H1 (cell line): ENCODE measurements at regions not wholly inside any gene's neighbourhood (a gene's known extent, or its start where the extent isn't known, plus 50 kb on each side); places are given as distances from the start of the nearest gene placed in this dataset.

ENCODE experiments used
- CTCF ChIP-seq, 3 experiments: IDR thresholded peaks; 1 replicate in 2 of 3; 2 replicates in 1 of 3; pipeline versions ENCODE4 v1.5.1 to v1.6.1; 2011; ENCODE audit warnings: low read length in 3 of 3, mild to moderate bottlenecking in 3 of 3, inconsistent platforms in 2 of 3, low read depth in 1 of 3, moderate library complexity in 1 of 3; ENCODE audit not compliant: insufficient read depth in 1 of 3; ENCODE audit errors: control extremely low read depth in 1 of 3
- EP300 ChIP-seq, 2 experiments: IDR thresholded peaks; 1 replicate in 1 of 2; 2 replicates in 1 of 2; pipeline ENCODE4 v1.6.1; 2011 to 2012; ENCODE audit warnings: low read depth in 2 of 2, low read length in 2 of 2, mild to moderate bottlenecking in 2 of 2, borderline replicate concordance in 1 of 2, inconsistent platforms in 1 of 2, moderate library complexity in 1 of 2
- EZH2 ChIP-seq: fragments of 200-600 bp; sonication (generic); IDR thresholded peaks from 2 replicates; pipeline ENCODE4 v1.7.1; 2012; ENCODE audit warnings: low read depth, mild to moderate bottlenecking, moderate library complexity, low read length, inconsistent platforms; ENCODE audit not compliant: severe bottlenecking
- RFX5 ChIP-seq: IDR thresholded peaks from 2 replicates; pipeline ENCODE4 v1.6.1; 2011; ENCODE audit warnings: low read depth, low read length, improper control_type of control experiment, borderline replicate concordance
- SIRT6 ChIP-seq: IDR thresholded peaks from one replicate; pipeline ENCODE4 v1.7.1; 2012; ENCODE audit warnings: low read length, inconsistent platforms
- TAF7 ChIP-seq: optimal IDR thresholded peaks from 2 replicates; pipeline ENCODE3; 2011; ENCODE audit warnings: low read depth, mild to moderate bottlenecking, inconsistent platforms, low read length, moderate library complexity, borderline replicate concordance
- TCF12 ChIP-seq: IDR thresholded peaks from 2 replicates; pipeline ENCODE4 v1.6.1; 2011; ENCODE audit warnings: low read depth, mild to moderate bottlenecking, low read length
- USF2 ChIP-seq: IDR thresholded peaks from 2 replicates; pipeline ENCODE4 v1.6.1; 2011; ENCODE audit warnings: low read length, improper control_type of control experiment

- no peak for TF ChIP-seq EP300 (IDR thresholded peaks at IDR 0.05; ENCODE audit: borderline replicate concordance in 1 of 2, low read depth in 2 of 2, low read length in 2 of 2)
- no peak for TF ChIP-seq SIRT6
- TF ChIP-seq CTCF (IDR thresholded peaks at IDR 0.05; ENCODE audit: control extremely low read depth in 1 of 3, insufficient read depth in 1 of 3, low read depth in 1 of 3, low read length in 3 of 3) = no peak
- no peak for TF ChIP-seq TAF7
- TF ChIP-seq EZH2 = no peak
- no peak for TF ChIP-seq USF2
- TF ChIP-seq RFX5 = no peak
- TF ChIP-seq TCF12 = no peak
Observed at GRCh38 chrY:21177306-21177800, 333.8 kb upstream of the RBMY1B start.
